Liver (tissue), 8 donors: ENCODE measurements at regions not wholly inside any gene's neighbourhood (a gene's known extent, or its start where the extent isn't known, plus 50 kb on each side); places are given as distances from the start of the nearest gene placed in this dataset.

Experiments used
- DNase-seq: peaks from one replicate; pipeline ENCODE4 v3.0.0-alpha.2; 2017; ENCODE audit warnings: low spot score
- H3K27ac ChIP-seq, 2 donors: one replicate each; pipeline ENCODE4 v1.7.0; 2013; ENCODE audit warnings: inconsistent platforms in 2 of 2, low read length in 2 of 2, control low read depth in 1 of 2, low read depth in 1 of 2, mild to moderate bottlenecking in 1 of 2
- H3K27me3 ChIP-seq, 4 donors: one replicate each; pipeline versions ENCODE4 v1.6.1 to v1.7.0; 2013; ENCODE audit warnings: low read length in 3 of 4, inconsistent platforms in 1 of 4, mild to moderate bottlenecking in 1 of 4, moderate library complexity in 1 of 4; ENCODE audit not compliant: control insufficient read depth in 4 of 4, insufficient read depth in 4 of 4
- H3K36me3 ChIP-seq, 4 donors: one replicate each; pipeline versions ENCODE4 v1.6.1 to v1.7.0; 2013; ENCODE audit warnings: low read length in 3 of 4, mild to moderate bottlenecking in 3 of 4, low read depth in 1 of 4, moderate library complexity in 1 of 4; ENCODE audit not compliant: control insufficient read depth in 4 of 4, insufficient read depth in 3 of 4
- H3K4me1 ChIP-seq, 4 donors: one replicate each; pipeline versions ENCODE4 v1.6.1 to v1.7.0; 2013; ENCODE audit warnings: low read length in 3 of 4, mild to moderate bottlenecking in 3 of 4, moderate library complexity in 1 of 4; ENCODE audit not compliant: control insufficient read depth in 4 of 4, insufficient read depth in 4 of 4
- H3K4me3 ChIP-seq, 3 donors: one replicate each; pipeline versions ENCODE4 v1.6.1 to v1.7.0; 2013; ENCODE audit warnings: low read length in 3 of 3, control low read depth in 1 of 3, low read depth in 1 of 3, mild to moderate bottlenecking in 1 of 3
- H3K9ac ChIP-seq, 2 donors: one replicate each; pipeline ENCODE4 v1.7.0; 2013; ENCODE audit warnings: low read length in 2 of 2, mild to moderate bottlenecking in 2 of 2, moderate library complexity in 2 of 2, control low read depth in 1 of 2, low read depth in 1 of 2
- H3K9me3 ChIP-seq, 4 donors: one replicate each; pipeline versions ENCODE4 v1.6.1 to v1.7.0; 2013; ENCODE audit warnings: low read length in 3 of 4; ENCODE audit not compliant: control insufficient read depth in 4 of 4
- ATF3 ChIP-seq: IDR thresholded peaks from 2 replicates; pipeline ENCODE4 v1.6.1; 2016; ENCODE audit warnings: antibody characterized with exemption
- CTCF ChIP-seq: fragments of 150-350 bp; IDR thresholded peaks from 2 replicates; pipeline ENCODE4 v1.5.1; 2017; ENCODE audit warnings: improper control_type of control experiment, low read depth, low read length; ENCODE audit not compliant: missing input control
- EGR1 ChIP-seq, 2 donors: IDR thresholded peaks; 2 replicates each; pipeline ENCODE4 v1.6.1; 2016 to 2018; ENCODE audit warnings: antibody characterized with exemption in 2 of 2, low read depth in 2 of 2
- FOXA1 ChIP-seq: IDR thresholded peaks from 2 replicates; pipeline ENCODE4 v1.6.1; 2016; ENCODE audit warnings: antibody characterized with exemption
- HNF4A ChIP-seq, 2 donors: conservative IDR thresholded peaks; 2 replicates each; pipeline ENCODE4 v1.6.1; 2016; ENCODE audit warnings: antibody characterized with exemption in 2 of 2, mild to moderate bottlenecking in 2 of 2
- MAX ChIP-seq: IDR thresholded peaks from 2 replicates; pipeline ENCODE4 v1.6.1; 2016; ENCODE audit warnings: antibody characterized with exemption
- NR2F2 ChIP-seq: IDR thresholded peaks from 2 replicates; pipeline ENCODE4 v1.6.1; 2016; ENCODE audit warnings: antibody characterized with exemption
- REST ChIP-seq: IDR thresholded peaks from 2 replicates; pipeline ENCODE4 v1.6.1; 2016; ENCODE audit warnings: antibody characterized with exemption, mild to moderate bottlenecking
- RXRA ChIP-seq, 2 donors: IDR thresholded peaks; 2 replicates each; pipeline ENCODE4 v1.6.1; 2017 to 2018; ENCODE audit warnings: antibody characterized with exemption in 2 of 2, mild to moderate bottlenecking in 1 of 2
- SP1 ChIP-seq: IDR thresholded peaks from 2 replicates; pipeline ENCODE4 v1.6.1; 2018; ENCODE audit warnings: antibody characterized with exemption, mild to moderate bottlenecking
- YY1 ChIP-seq: IDR thresholded peaks from 2 replicates; pipeline ENCODE4 v1.6.1; 2016; ENCODE audit warnings: antibody characterized with exemption, mild to moderate bottlenecking
- ZBTB33 ChIP-seq: IDR thresholded peaks from 2 replicates; pipeline ENCODE4 v1.6.1; 2016; ENCODE audit warnings: antibody characterized with exemption
- WGBS: extraction: QIAGEN DNeasy Blood & Tissue Kit; methylation state at CpG from one replicate; pipeline ENCODE4 v1.1.7; 2013; 5-methylcytosine and 5-hydroxymethylcytosine counted together
- donor health status: healthy.
- donor health status: healthy.
- donor health status: healthy.
- donor health status: healthy.
- donor health status: healthy.

- TF ChIP-seq ZBTB33 (no peak), CTCF (no peak)
- no peaks in the 10 kb centered on the region for H3K4me1 ChIP-seq
- 73% methylated on average over 4 of the region's 4 CpGs for WGBS
- no peak overlapping the region for H3K4me3 ChIP-seq
- H3K27ac ChIP-seq, result no peak overlapping the region
- no peaks in the 10 kb centered on the region for H3K36me3 ChIP-seq
- no peak for DNase-seq
- no peaks in the 10 kb centered on the region for H3K27me3 ChIP-seq
- H3K9ac ChIP-seq, result no peak overlapping the region
- no peaks in the 10 kb centered on the region for H3K9me3 ChIP-seq
Observed at GRCh38 chr6:14974792-14975470, 270.9 kb upstream of the JARID2 start.

DNA sequence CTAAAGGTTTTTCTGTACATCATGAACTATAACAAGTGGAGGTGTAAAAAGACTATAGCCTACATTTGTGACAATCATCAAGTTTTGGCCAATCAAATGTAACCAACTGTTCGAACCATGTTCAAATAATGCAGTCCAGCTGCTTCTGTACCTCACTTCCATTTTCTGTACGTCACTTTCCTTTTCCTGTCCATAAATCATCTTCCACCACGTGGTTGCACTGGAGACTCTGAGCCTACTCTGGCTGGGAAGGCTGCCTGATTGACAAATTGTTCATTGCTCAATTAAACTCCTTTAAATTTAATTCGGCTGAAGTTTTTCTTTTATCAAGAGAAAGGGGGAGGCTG is 270.4 kb upstream of the JARID2 start:
- 61% methylated on average over 4 of the region's 4 CpGs for WGBS
- Histone ChIP-seq H3K27me3 (no peaks in the 10 kb centered on the region), H3K27ac (no peak overlapping the region), H3K4me1 (no peaks in the 10 kb centered on the region), H3K9me3 (no peaks in the 10 kb centered on the region), H3K36me3 (no peaks in the 10 kb centered on the region), H3K4me3 (no peak overlapping the region), H3K9ac (no peak overlapping the region)
- DNase-seq, result no peak
- TF ChIP-seq YY1, result no peak
- TF ChIP-seq REST, result no peak
- no peak for TF ChIP-seq MAX
- TF ChIP-seq NR2F2, result no peak
- no peak for TF ChIP-seq ZBTB33
- no peak for TF ChIP-seq EGR1 (IDR thresholded peaks at IDR 0.05; ENCODE audit: low read depth in 2 of 2)
- no peak for TF ChIP-seq CTCF
- TF ChIP-seq HNF4A (conservative IDR thresholded peaks at IDR 0.05), result no peak
- no peak for TF ChIP-seq FOXA1
- TF ChIP-seq SP1, result no peak
- TF ChIP-seq ATF3, result no peak
- TF ChIP-seq RXRA (IDR thresholded peaks at IDR 0.05), result no peak
